GM12878 (cell line): ENCODE measurements at regions not wholly inside any gene's neighbourhood (a gene's known extent, or its start where the extent isn't known, plus 50 kb on each side); places are given as distances from the start of the nearest gene placed in this dataset.

ENCODE experiments used
- ATAC-seq: fragments of 200-7000 bp; cut with Tn5 transposase; 3 replicates; pipeline ENCODE4 v1.9.1; 2020; ENCODE audit warnings: mild to moderate bottlenecking, moderate library complexity
- BruUV-seq: library from RNA; stranded (reverse); fragments of 400-500 nt; replicated peaks from 2 replicates; lab custom pipeline; 2021; lab: Mats Ljungman, UMichigan
- CTCF ChIA-PET: fragments of 300-600 bp; sonication (Branson Sonifier 250); formaldehyde crosslinking; extraction: SDS; loops from one replicate; lab custom pipeline; 2021; ENCODE audit warnings: inconsistent platforms; lab: Yijun Ruan, JAX
- POLR2A ChIA-PET: fragments of 350-600 bp; formaldehyde crosslinking; extraction: SDS; loops from one replicate; lab custom pipeline; 2021; ENCODE audit warnings: inconsistent platforms; lab: Charles Lee
- RAD21 ChIA-PET: fragments of 300-600 bp; sonication (Branson Sonifier 250); formaldehyde crosslinking; loops from one replicate; lab custom pipeline; 2023; ENCODE audit warnings: antibody characterized with exemption; ENCODE audit not compliant: unreplicated experiment; lab: Charles Lee
- SMC1A ChIA-PET: fragments of 300-600 bp; sonication (Branson Sonifier 250); formaldehyde crosslinking; loops from one replicate; lab custom pipeline; 2023; ENCODE audit not compliant: unreplicated experiment, uncharacterized antibody; lab: Charles Lee
- DNase-seq: peaks from one replicate; pipeline ENCODE4 v3.0.0-alpha.2; 2011; ENCODE audit warnings: low read depth, low spot score
- FAIRE-seq: peaks from 3 replicates; lab custom pipeline; 2011; peaks lifted over from hg19 to GRCh38; lab: Jason Lieb, UNC
- H2AFZ ChIP-seq: 2 replicates; pipeline ENCODE4 v1.6.0; 2011; ENCODE audit warnings: low read depth, low read length, control low read depth; ENCODE audit not compliant: control insufficient read depth
- H3K27ac ChIP-seq: 2 replicates; pipeline ENCODE4 v1.5.1; 2011; ENCODE audit warnings: control low read depth; ENCODE audit not compliant: control insufficient read depth, insufficient read depth
- H3K27me3 ChIP-seq, 2 experiments: replicated peaks in 1 of 2; 2 replicates each; pipeline versions ENCODE4 v1.6.0 to v1.6.1; 2011; ENCODE audit warnings: low read length in 1 of 2; ENCODE audit not compliant: control insufficient read depth in 2 of 2, insufficient read depth in 2 of 2
- H3K36me3 ChIP-seq, 2 experiments: 2 replicates each; pipeline ENCODE4 v1.5.1; 2011; ENCODE audit warnings: low read length in 1 of 2; ENCODE audit not compliant: control insufficient read depth in 2 of 2, insufficient read depth in 2 of 2
- H3K4me1 ChIP-seq: 2 replicates; pipeline ENCODE4 v1.6.1; 2011; ENCODE audit warnings: mild to moderate bottlenecking, low read length, moderate library complexity, mixed read lengths; ENCODE audit not compliant: control insufficient read depth, insufficient read depth
- H3K4me2 ChIP-seq: 2 replicates; pipeline ENCODE4 v1.6.0; 2011; ENCODE audit warnings: control low read depth; ENCODE audit not compliant: control insufficient read depth, insufficient read depth
- H3K4me3 ChIP-seq: fragments of 200-600 bp; sonication (generic); 2 replicates; pipeline ENCODE4 v1.5.1; 2016
- H3K79me2 ChIP-seq: 2 replicates; pipeline ENCODE4 v1.6.0; 2011; ENCODE audit warnings: low read length; ENCODE audit not compliant: control insufficient read depth, insufficient read depth
- H3K9ac ChIP-seq: 2 replicates; pipeline ENCODE4 v1.8.0; 2011; ENCODE audit warnings: low read length, control low read depth, mixed read lengths; ENCODE audit not compliant: control insufficient read depth, insufficient read depth
- H3K9me3 ChIP-seq: replicated peaks from 3 replicates; pipeline ENCODE4 v1.5.1; 2011; ENCODE audit warnings: mild to moderate bottlenecking, low read length; ENCODE audit not compliant: control insufficient read depth, insufficient read depth
- H4K20me1 ChIP-seq: 2 replicates; pipeline ENCODE4 v1.6.0; 2011; ENCODE audit not compliant: control insufficient read depth, insufficient read depth
- BRCA1 ChIP-seq: IDR thresholded peaks from 2 replicates; pipeline ENCODE4 v1.6.1; 2011; ENCODE audit warnings: low read depth, low read length, improper control_type of control experiment
- EGR1 ChIP-seq, 2 experiments: IDR thresholded peaks; 1 replicate in 1 of 2; 2 replicates in 1 of 2; pipeline ENCODE4 v1.6.1; 2011 to 2012; ENCODE audit warnings: low read depth in 2 of 2, low read length in 2 of 2, borderline replicate concordance in 1 of 2, mild to moderate bottlenecking in 1 of 2, moderate library complexity in 1 of 2
- FOXK2 ChIP-seq: fragments of 450-650 bp; IDR thresholded peaks from 2 replicates; pipeline ENCODE4 v1.6.1; 2017; ENCODE audit warnings: mild to moderate bottlenecking, moderate library complexity
- FOXM1 ChIP-seq: IDR thresholded peaks from 2 replicates; pipeline ENCODE4 v1.6.1; 2012; ENCODE audit warnings: low read depth, mild to moderate bottlenecking, inconsistent platforms, low read length, moderate library complexity
- IRF4 ChIP-seq: IDR thresholded peaks from 2 replicates; pipeline ENCODE4 v1.6.1; 2011; ENCODE audit warnings: low read depth, low read length
- JUNB ChIP-seq: IDR thresholded peaks from 2 replicates; pipeline ENCODE4 v1.6.1; 2016; ENCODE audit warnings: antibody characterized with exemption, mild to moderate bottlenecking
- MEF2A ChIP-seq: IDR thresholded peaks from 2 replicates; pipeline ENCODE4 v1.6.1; 2011; ENCODE audit warnings: low read depth, mild to moderate bottlenecking, low read length, moderate library complexity; ENCODE audit not compliant: insufficient read depth
- MTA2 ChIP-seq: fragments of 450-650 bp; IDR thresholded peaks from 2 replicates; pipeline ENCODE4 v1.6.1; 2016; ENCODE audit warnings: low read depth, mild to moderate bottlenecking, moderate library complexity
- MYB ChIP-seq: fragments of 150-350 bp; IDR thresholded peaks from 2 replicates; pipeline ENCODE4 v1.6.1; 2014; ENCODE audit warnings: mild to moderate bottlenecking, low read depth, low read length, borderline replicate concordance
- MYC ChIP-seq: IDR thresholded peaks from 2 replicates; pipeline ENCODE4 v1.6.1; 2011; ENCODE audit warnings: mild to moderate bottlenecking, low read length, moderate library complexity, inconsistent platforms; ENCODE audit not compliant: insufficient read depth, insufficient replicate concordance, insufficient read length, severe bottlenecking
- NRF1 ChIP-seq: conservative IDR thresholded peaks from 2 replicates; pipeline ENCODE4 v1.6.1; 2011; ENCODE audit warnings: mild to moderate bottlenecking, low read depth, low read length, improper control_type of control experiment
- POLR2A ChIP-seq: IDR thresholded peaks from 2 replicates; pipeline ENCODE4 v1.6.1; 2011; ENCODE audit warnings: low read depth, mild to moderate bottlenecking, low read length
- RUNX3 ChIP-seq: IDR thresholded peaks from 2 replicates; pipeline ENCODE4 v1.6.1; 2012; ENCODE audit warnings: low read length, inconsistent platforms
- SIN3A ChIP-seq: IDR thresholded peaks from 2 replicates; pipeline ENCODE4 v1.6.1; 2012; ENCODE audit warnings: low read depth, low read length, improper control_type of control experiment
- TBL1XR1 ChIP-seq: IDR thresholded peaks from 2 replicates; pipeline ENCODE4 v1.6.1; 2012; ENCODE audit warnings: low read depth, low read length, improper control_type of control experiment
- TCF7 ChIP-seq: IDR thresholded peaks from 2 replicates; pipeline ENCODE4 v1.6.1; 2014; ENCODE audit warnings: antibody characterized with exemption, borderline replicate concordance
- WGBS: methylation state at CpG from one replicate; pipeline ENCODE4 v1.1.6; 2016; ENCODE audit warnings: low lambda C conversion rate; ENCODE audit not compliant: insufficient replicate concordance, insufficient coverage; ENCODE audit errors: missing lambda C conversion rate; 5-methylcytosine and 5-hydroxymethylcytosine counted together
- in situ Hi-C: fragments of 300-500 bp; cut with MboI; formaldehyde crosslinking; loops from 9 replicates; pipeline ENCODE4 v1.14.3; 2018; ENCODE audit warnings: mixed read lengths
- intact Hi-C: fragments of 100-400 bp; cut with micrococcal nuclease; formaldehyde crosslinking; loops from one replicate; pipeline ENCODE4 v1.14.2; 2022; ENCODE audit not compliant: unreplicated experiment
- TF ChIP-seq, protein P1 (sequence below): IDR thresholded peaks from 2 replicates; pipeline ENCODE4 v1.6.1; 2011; ENCODE audit warnings: low read depth, low read length, improper control_type of control experiment, borderline replicate concordance
- TF ChIP-seq, protein P2 (sequence below): fragments of 450-650 bp; IDR thresholded peaks from 2 replicates; pipeline ENCODE4 v1.6.1; 2017; ENCODE audit warnings: low read depth, mild to moderate bottlenecking, moderate library complexity
- TF ChIP-seq, protein P3 (sequence below): fragments of 150-350 bp; IDR thresholded peaks from 2 replicates; pipeline ENCODE4 v1.6.1; 2016; ENCODE audit warnings: low read depth, low read length
- TF ChIP-seq, protein P4 (sequence below): fragments of 150-350 bp; IDR thresholded peaks from 2 replicates; pipeline ENCODE4 v1.6.1; 2014; ENCODE audit warnings: mild to moderate bottlenecking, low read depth, low read length

DNA sequence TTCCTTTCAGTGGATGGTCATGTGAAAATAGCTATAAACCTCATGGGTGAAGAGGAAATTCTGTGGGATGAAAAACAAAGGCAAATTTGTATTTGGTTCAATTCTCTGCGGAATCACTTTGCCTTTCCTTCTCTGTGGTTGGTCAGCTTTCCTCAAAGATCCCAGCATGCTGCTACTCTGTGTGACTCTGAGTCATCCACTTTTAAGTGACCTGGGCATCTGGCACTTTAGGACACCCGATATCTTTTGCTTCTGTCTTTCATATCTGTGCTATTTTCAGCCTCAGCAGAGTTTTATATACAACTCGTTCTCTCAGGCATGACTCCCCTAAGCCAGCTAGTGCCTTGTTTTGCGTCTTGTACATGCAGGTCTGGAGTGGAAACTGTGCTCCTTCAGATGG lies 217.0 kb upstream of the PIEZO2 start:
- no peak overlapping the region for H3K4me3 ChIP-seq
- no peak for TF ChIP-seq SIN3A
- no peak for TF ChIP-seq IRF4
- TF ChIP-seq TCF7 = no peak
- no peak for TF ChIP-seq FOXK2
- TF ChIP-seq FOXM1 = no peak
- TF ChIP-seq NRF1 = no peak
- TF ChIP-seq JUNB = no peak
- TF ChIP-seq, protein P1, sequence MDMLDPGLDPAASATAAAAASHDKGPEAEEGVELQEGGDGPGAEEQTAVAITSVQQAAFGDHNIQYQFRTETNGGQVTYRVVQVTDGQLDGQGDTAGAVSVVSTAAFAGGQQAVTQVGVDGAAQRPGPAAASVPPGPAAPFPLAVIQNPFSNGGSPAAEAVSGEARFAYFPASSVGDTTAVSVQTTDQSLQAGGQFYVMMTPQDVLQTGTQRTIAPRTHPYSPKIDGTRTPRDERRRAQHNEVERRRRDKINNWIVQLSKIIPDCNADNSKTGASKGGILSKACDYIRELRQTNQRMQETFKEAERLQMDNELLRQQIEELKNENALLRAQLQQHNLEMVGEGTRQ = no peak
- no peak for TF ChIP-seq RUNX3
- TF ChIP-seq, protein P2, sequence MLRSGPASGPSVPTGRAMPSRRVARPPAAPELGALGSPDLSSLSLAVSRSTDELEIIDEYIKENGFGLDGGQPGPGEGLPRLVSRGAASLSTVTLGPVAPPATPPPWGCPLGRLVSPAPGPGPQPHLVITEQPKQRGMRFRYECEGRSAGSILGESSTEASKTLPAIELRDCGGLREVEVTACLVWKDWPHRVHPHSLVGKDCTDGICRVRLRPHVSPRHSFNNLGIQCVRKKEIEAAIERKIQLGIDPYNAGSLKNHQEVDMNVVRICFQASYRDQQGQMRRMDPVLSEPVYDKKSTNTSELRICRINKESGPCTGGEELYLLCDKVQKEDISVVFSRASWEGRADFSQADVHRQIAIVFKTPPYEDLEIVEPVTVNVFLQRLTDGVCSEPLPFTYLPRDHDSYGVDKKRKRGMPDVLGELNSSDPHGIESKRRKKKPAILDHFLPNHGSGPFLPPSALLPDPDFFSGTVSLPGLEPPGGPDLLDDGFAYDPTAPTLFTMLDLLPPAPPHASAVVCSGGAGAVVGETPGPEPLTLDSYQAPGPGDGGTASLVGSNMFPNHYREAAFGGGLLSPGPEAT = no peak
- no peak for TF ChIP-seq EGR1 (IDR thresholded peaks at IDR 0.05; ENCODE audit: borderline replicate concordance in 1 of 2, low read depth in 2 of 2, low read length in 2 of 2)
- no peak for TF ChIP-seq MYC
- no peak for TF ChIP-seq MEF2A
- TF ChIP-seq, protein P3, sequence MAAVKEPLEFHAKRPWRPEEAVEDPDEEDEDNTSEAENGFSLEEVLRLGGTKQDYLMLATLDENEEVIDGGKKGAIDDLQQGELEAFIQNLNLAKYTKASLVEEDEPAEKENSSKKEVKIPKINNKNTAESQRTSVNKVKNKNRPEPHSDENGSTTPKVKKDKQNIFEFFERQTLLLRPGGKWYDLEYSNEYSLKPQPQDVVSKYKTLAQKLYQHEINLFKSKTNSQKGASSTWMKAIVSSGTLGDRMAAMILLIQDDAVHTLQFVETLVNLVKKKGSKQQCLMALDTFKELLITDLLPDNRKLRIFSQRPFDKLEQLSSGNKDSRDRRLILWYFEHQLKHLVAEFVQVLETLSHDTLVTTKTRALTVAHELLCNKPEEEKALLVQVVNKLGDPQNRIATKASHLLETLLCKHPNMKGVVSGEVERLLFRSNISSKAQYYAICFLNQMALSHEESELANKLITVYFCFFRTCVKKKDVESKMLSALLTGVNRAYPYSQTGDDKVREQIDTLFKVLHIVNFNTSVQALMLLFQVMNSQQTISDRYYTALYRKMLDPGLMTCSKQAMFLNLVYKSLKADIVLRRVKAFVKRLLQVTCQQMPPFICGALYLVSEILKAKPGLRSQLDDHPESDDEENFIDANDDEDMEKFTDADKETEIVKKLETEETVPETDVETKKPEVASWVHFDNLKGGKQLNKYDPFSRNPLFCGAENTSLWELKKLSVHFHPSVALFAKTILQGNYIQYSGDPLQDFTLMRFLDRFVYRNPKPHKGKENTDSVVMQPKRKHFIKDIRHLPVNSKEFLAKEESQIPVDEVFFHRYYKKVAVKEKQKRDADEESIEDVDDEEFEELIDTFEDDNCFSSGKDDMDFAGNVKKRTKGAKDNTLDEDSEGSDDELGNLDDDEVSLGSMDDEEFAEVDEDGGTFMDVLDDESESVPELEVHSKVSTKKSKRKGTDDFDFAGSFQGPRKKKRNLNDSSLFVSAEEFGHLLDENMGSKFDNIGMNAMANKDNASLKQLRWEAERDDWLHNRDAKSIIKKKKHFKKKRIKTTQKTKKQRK = no peak
- TF ChIP-seq, protein P4, sequence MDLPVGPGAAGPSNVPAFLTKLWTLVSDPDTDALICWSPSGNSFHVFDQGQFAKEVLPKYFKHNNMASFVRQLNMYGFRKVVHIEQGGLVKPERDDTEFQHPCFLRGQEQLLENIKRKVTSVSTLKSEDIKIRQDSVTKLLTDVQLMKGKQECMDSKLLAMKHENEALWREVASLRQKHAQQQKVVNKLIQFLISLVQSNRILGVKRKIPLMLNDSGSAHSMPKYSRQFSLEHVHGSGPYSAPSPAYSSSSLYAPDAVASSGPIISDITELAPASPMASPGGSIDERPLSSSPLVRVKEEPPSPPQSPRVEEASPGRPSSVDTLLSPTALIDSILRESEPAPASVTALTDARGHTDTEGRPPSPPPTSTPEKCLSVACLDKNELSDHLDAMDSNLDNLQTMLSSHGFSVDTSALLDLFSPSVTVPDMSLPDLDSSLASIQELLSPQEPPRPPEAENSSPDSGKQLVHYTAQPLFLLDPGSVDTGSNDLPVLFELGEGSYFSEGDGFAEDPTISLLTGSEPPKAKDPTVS = no peak
- no peak for TF ChIP-seq TBL1XR1
- no peak for TF ChIP-seq BRCA1
- TF ChIP-seq MTA2 = no peak
- TF ChIP-seq POLR2A = no peak
- TF ChIP-seq MYB = no peak
- TF ChIP-seq, all 136 proteins: peak for 0
- no peaks in the 10 kb centered on the region for H3K27me3 ChIP-seq
- H3K4me1 ChIP-seq = no peaks in the 10 kb centered on the region
- H2AFZ ChIP-seq = no peak overlapping the region; the same call in 1 of the 2 replicates
- in situ Hi-C loops (no loop called here), intact Hi-C loops (no loop called here)
- SMC1A ChIA-PET = no interaction called here
- FAIRE-seq = no peak
- 18% methylated on average over 4 of the region's 4 CpGs for WGBS
- RAD21 ChIA-PET = no interaction called here
- POLR2A ChIA-PET = no interaction called here
- no peaks in the 10 kb centered on the region for H3K36me3 ChIP-seq
- H3K79me2 ChIP-seq = no peaks in the 10 kb centered on the region
- CTCF ChIA-PET = no interaction called here
- DNase-seq = no peak
- H3K4me2 ChIP-seq = no peak overlapping the region
- ATAC-seq = no peak
- H3K27ac ChIP-seq = no peak overlapping the region
- H4K20me1 ChIP-seq = no peaks in the 10 kb centered on the region
- no peaks in the 10 kb centered on the region for H3K9me3 ChIP-seq
- BruUV-seq = no TSS peak
- H3K9ac ChIP-seq = no peak overlapping the region
